HG03432 (cell line): ENCODE measurements at regions not wholly inside any gene's neighbourhood (a gene's known extent, or its start where the extent isn't known, plus 50 kb on each side); places are given as distances from the start of the nearest gene placed in this dataset.

Experiments used
- ATAC-seq: cut with Tn5 transposase; IDR thresholded peaks from one replicate; pipeline ENCODE4 v1.9.1; 2021; ENCODE audit warnings: mild to moderate bottlenecking, moderate library complexity; ENCODE audit not compliant: unreplicated experiment

- no peak for ATAC-seq
Observed at GRCh38 chr10:130772676-130773075, 538.8 kb downstream of the TCERG1L start.

- ATAC-seq: no peak
Observed at GRCh38 chr10:130773941-130774340, 537.6 kb downstream of the TCERG1L start.

GRCh38 chr10:130774871-130775270 lies 536.6 kb downstream of the TCERG1L start:
- ATAC-seq: no peak

DNA sequence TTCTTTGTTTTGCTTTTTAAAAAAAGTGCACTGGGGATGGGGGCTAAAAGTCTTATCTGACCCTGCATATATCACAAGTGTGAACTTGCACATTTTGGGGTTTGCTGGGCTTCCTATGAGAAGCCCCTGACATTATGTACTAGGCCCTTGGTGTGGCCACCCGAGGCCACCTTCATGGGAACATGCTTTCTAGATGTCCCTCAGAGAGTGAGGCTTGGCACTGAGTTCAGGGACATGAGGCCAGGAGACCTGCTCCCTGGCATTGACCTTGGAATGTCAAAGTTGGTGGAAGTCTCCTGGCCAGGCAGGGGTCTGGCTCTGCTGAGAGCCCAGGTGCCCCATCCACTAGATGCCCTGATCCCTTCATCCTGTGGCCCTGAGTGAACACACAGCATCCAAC lies 536.2 kb downstream of the TCERG1L start:
- no peak for ATAC-seq

GRCh38 chr10:130776724-130777123 lies 534.8 kb downstream of the TCERG1L start:
- no peak for ATAC-seq

DNA sequence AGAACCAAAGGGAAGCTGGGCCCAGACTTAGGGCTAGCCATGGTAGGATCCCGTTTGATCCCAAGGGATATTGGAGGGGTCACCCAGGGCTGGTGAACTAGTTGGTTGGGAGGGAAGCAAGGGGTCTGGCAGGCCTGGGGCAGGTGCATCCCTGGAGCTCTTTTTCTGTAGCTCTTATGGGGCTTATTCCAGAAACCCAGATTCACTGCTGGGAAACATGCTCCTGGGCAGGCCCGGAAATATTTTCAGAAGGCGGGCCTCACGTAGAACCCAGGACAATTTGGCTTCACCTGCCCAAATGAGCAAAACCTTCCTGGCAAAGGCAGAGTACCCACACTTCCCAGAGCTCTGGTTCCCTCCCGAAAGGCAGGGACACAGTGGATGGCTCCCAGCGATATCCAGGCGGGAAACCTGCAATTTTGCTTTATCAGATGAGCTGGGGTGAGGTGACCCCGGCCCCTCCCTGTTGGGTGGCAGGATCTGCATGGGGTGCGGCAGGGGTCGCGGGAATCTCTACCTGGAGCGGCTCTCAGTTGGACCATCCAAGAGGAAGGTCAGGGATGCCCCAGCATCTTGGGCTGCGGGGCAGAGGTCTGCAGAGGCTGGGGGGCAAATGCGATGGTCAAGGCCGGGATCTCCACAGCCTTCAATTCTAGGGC lies 533.9 kb downstream of the TCERG1L start:
- ATAC-seq: no peak

- no peak for ATAC-seq
Observed at GRCh38 chr10:130778166-130778545, 533.4 kb downstream of the TCERG1L start.

GRCh38 chr10:130780763-130781162 lies 530.8 kb downstream of the TCERG1L start:
- no peak for ATAC-seq

DNA sequence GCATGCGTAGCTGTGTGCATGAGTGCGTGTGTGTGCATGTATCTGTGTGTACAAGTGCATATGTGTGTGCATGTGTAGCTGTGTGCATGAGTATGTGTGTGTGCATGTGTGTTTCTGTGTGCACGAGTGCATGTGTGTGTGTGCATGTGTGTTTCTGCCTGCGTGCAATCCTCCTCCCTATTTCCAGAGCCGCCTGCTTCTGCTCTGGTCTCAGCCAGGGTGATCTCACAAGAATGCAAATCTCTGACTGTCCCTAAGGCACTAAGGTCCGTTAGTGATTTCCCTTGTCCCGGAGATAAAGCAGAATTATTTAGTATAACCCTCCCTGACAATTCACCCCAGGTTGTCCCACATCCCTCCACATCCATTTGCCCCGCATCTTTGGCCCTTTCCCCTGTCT lies 530.3 kb downstream of the TCERG1L start:
- no peak for ATAC-seq

GRCh38 chr10:130781623-130782022 lies 529.9 kb downstream of the TCERG1L start:
- no peak for ATAC-seq

DNA sequence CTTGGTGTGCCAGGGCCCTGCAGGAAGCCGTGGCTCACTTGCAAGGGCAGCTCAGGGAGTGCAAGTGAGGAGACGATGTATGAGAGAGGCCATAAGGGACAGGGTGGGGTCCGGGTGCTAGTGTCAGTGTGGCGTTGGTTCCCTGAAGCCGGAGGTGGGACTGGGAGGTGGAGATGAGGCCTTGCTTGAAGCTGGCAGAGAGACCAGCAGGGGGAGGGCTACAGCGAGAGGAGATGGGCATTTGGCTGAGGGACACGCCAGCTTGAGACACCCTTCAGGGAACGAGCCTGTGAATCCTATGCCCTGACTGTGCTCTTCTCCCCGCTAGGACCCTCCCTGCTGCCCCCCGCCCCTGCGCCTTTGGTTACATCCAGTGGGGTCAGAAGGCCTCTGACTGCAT lies 529.1 kb downstream of the TCERG1L start:
- ATAC-seq: no peak

GRCh38 chr10:130784326-130784725 lies 527.2 kb downstream of the TCERG1L start:
- no peak for ATAC-seq

- no peak for ATAC-seq
Observed at GRCh38 chr10:130786365-130786966, 525.1 kb downstream of the TCERG1L start.

- ATAC-seq: no peak
Observed at GRCh38 chr10:130787243-130787642, 524.3 kb downstream of the TCERG1L start.

DNA sequence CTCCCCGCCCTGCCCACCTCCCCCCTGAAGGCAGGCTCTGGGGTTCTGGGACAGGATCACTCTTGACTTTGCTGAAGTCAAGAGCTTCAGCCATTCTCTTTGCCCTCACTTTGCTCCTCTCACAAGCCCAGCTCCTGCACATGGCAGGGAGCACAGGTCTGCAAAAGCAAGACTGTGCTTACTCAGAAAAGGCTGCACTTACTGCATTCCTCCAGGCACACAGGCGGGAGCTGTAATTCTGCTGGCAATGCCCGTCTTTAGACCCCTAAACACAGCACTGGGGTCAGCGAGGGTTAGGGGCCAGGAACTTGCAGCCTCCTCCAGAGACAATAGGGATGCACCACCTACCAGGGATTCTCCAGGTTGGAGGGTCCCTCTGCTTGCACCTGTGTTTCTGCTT lies 523.7 kb downstream of the TCERG1L start:
- ATAC-seq: no peak

DNA sequence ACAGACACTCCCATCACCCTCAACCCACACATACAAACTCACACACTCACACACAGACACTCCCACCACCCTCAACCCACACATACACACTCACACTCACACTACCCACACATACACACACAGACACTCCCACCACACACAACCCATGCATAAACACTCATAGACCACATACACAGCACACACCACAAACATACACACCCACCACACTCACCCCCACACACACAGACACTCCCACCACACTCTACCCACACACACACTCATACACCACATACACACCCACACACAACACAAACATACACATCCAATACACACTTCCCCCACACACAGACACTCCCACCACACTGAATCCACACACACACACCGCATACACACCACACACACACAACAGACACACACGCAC lies 521.2 kb downstream of the TCERG1L start:
- ATAC-seq: no peak

DNA sequence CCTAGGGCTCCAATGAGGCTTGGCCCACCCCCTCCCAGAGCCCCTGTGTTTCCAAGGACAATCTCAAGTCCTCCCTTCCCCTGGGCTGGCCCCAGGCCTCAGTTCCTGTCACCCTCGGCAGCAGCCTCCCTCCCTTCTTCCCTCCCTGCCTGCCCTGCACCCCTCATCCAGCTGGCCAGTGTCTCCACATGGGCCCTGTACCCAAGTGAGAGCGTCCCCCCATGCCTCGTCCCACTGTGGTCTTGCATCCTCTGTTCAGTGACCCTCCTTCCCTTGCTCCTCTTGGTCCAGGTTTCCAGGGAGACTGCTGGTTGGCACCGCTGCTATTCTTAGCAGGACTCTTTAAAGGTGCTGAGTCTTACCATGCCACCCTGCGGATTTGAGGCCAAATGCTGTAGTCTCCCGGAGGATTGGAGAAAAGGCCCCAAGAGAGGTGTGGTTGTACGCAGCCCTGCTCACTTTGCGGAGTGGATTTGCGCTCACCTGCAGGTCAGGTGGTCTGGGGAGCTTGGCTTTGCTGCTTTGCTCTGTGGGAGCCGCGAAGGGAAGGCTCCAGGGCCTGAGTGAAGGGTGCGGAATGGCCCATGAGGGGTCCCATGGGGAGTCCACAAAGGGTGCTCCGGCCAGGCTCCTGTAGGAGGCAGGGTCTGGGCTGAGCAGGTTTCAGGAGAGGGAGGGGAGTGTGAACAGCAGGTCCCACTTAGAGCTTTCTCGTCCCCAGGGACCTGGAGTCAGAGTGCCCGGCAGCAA lies 519.2 kb downstream of the TCERG1L start:
- ATAC-seq: no peak

GRCh38 chr10:130795819-130796218 lies 515.7 kb downstream of the TCERG1L start:
- no peak for ATAC-seq

DNA sequence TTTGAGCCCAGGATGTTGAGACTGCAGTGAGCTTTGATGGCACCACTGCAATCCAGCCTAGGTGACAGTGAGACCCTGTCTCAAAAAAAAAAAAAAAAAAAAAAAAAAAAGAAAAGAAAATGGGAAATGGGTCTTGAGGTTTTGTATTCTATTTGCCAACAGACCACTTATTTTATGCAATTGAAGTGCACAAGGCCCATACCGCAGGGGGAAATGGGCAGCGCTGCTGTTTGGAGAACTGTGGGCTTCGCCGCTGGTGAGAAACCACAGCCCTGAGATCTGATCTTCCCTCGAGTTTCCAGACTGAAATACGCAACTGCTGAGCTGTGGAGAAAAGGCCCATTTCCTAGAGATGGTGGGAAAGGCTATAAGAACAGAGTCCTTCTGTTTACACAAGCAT lies 512.0 kb downstream of the TCERG1L start:
- no peak for ATAC-seq

DNA sequence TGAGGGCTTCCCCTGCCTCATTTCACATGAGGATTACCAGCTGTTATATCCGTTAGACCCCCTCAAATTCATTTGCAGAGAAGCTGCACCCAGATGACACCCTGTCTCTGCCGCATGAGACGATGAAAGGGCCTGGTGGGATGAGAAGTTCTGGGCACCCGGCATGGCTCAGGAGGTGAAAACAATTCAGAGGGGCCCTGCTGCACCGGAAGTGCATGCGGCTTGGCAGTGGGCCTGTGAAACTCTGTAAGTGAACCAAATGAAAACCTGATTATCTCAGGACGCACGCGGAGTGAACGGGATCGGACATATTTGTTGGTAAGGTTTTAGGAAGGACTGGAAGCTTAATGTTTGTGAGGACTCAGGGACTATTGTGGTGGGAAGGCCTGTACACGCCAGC lies 511.2 kb downstream of the TCERG1L start:
- ATAC-seq: no peak

- ATAC-seq: no peak
Observed at GRCh38 chr10:130801276-130801675, 510.2 kb downstream of the TCERG1L start.

- ATAC-seq: no peak
Observed at GRCh38 chr10:130801784-130802183, 509.7 kb downstream of the TCERG1L start.
